WTC11 (cell line): ENCODE measurements at regions not wholly inside any gene's neighbourhood (a gene's known extent, or its start where the extent isn't known, plus 50 kb on each side); places are given as distances from the start of the nearest gene placed in this dataset.

Experiments
- NR1H2 ChIP-seq: sonication (generic); formaldehyde crosslinking; IDR thresholded peaks from 2 replicates; pipeline ENCODE4 v1.9.0; 2021; ENCODE audit warnings: mild to moderate bottlenecking, moderate library complexity, missing genetic modification reagents
- NR2C2 ChIP-seq: sonication (generic); formaldehyde crosslinking; IDR thresholded peaks from 2 replicates; pipeline ENCODE4 v1.8.0; 2022; ENCODE audit warnings: mild to moderate bottlenecking, missing genetic modification reagents
- ZNF121 ChIP-seq: sonication (generic); formaldehyde crosslinking; IDR thresholded peaks from 2 replicates; pipeline ENCODE4 v1.8.0; 2023; ENCODE audit warnings: missing genetic modification reagents
- TF ChIP-seq, protein P1 (sequence below): fragments of 200-600 bp; IDR thresholded peaks from 2 replicates; pipeline ENCODE4 v1.8.0; 2022; ENCODE audit warnings: antibody characterized with exemption
- TF ChIP-seq, protein P2 (sequence below): sonication (generic); formaldehyde crosslinking; IDR thresholded peaks from 2 replicates; pipeline ENCODE4 v1.8.1; 2022; ENCODE audit warnings: missing genetic modification reagents, borderline replicate concordance

DNA sequence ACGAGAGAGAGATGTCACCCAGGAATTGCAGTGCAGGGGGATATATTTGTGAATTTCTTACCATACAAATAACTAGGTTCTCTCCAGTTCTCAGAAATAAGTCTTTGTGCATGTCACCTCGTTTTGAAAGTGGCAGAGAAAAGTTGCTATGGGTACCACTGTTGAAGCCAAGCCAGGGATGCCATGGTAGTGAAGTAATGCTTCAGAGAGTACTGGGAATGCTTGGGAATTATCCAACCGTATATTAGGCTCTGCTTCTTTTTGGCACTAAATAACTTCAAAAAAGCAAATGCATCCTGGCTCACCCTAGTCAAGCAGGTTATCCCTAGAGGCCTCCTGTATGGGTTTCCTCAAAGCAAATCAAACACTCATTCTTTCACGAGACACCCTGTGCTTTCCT is 50.7 kb upstream of the DDX18 start:
- TF ChIP-seq, protein P1, sequence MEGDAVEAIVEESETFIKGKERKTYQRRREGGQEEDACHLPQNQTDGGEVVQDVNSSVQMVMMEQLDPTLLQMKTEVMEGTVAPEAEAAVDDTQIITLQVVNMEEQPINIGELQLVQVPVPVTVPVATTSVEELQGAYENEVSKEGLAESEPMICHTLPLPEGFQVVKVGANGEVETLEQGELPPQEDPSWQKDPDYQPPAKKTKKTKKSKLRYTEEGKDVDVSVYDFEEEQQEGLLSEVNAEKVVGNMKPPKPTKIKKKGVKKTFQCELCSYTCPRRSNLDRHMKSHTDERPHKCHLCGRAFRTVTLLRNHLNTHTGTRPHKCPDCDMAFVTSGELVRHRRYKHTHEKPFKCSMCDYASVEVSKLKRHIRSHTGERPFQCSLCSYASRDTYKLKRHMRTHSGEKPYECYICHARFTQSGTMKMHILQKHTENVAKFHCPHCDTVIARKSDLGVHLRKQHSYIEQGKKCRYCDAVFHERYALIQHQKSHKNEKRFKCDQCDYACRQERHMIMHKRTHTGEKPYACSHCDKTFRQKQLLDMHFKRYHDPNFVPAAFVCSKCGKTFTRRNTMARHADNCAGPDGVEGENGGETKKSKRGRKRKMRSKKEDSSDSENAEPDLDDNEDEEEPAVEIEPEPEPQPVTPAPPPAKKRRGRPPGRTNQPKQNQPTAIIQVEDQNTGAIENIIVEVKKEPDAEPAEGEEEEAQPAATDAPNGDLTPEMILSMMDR: no peak
- TF ChIP-seq NR2C2 (CRISPR knock-in tag) (no peak), ZNF121 (CRISPR knock-in tag) (no peak), NR1H2 (CRISPR knock-in tag) (no peak)
- TF ChIP-seq, protein P2, sequence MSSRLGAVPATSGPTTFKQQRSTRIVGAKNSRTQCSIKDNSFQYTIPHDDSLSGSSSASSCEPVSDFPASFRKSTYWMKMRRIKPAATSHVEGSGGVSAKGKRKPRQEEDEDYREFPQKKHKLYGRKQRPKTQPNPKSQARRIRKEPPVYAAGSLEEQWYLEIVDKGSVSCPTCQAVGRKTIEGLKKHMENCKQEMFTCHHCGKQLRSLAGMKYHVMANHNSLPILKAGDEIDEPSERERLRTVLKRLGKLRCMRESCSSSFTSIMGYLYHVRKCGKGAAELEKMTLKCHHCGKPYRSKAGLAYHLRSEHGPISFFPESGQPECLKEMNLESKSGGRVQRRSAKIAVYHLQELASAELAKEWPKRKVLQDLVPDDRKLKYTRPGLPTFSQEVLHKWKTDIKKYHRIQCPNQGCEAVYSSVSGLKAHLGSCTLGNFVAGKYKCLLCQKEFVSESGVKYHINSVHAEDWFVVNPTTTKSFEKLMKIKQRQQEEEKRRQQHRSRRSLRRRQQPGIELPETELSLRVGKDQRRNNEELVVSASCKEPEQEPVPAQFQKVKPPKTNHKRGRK (CRISPR knock-in tag): no peak
